H1 (cell line): ENCODE measurements at regions not wholly inside any gene's neighbourhood (a gene's known extent, or its start where the extent isn't known, plus 50 kb on each side); places are given as distances from the start of the nearest gene placed in this dataset.

Experiments used
- CTCF ChIA-PET: fragments of 300-600 bp; sonication (Branson Sonifier 250); formaldehyde crosslinking; loops from one replicate; lab custom pipeline; 2021; ENCODE audit not compliant: partially characterized antibody; lab: Charles Lee
- POLR2A ChIA-PET: fragments of 300-600 bp; sonication (Branson Sonifier 250); formaldehyde crosslinking; loops from one replicate; lab custom pipeline; 2021; ENCODE audit warnings: inconsistent platforms; ENCODE audit not compliant: partially characterized antibody; lab: Charles Lee
- DNase-seq, 2 experiments: peaks; one replicate each; pipeline versions ENCODE4 v3.0.0 to v3.0.0-alpha.2; 2010 to 2022; ENCODE audit warnings: low spot score in 2 of 2, low read depth in 1 of 2, mixed read lengths in 1 of 2
- FAIRE-seq: peaks from 2 replicates; lab custom pipeline; 2011; peaks lifted over from hg19 to GRCh38; lab: Jason Lieb, UNC
- H2AFZ ChIP-seq: 2 replicates; pipeline ENCODE4 v1.8.1; 2012; ENCODE audit warnings: low read length, inconsistent platforms
- H2AK5ac ChIP-seq: 2 replicates; pipeline ENCODE4 v1.6.1; 2013; ENCODE audit warnings: low read depth, low read length
- H2BK120ac ChIP-seq: replicated peaks from 2 replicates; pipeline ENCODE3; 2013; ENCODE audit warnings: low read depth, low read length, inconsistent platforms
- H2BK12ac ChIP-seq: 2 replicates; pipeline ENCODE4 v1.6.1; 2013; ENCODE audit warnings: low read depth, low read length
- H2BK15ac ChIP-seq: 2 replicates; pipeline ENCODE4 v1.6.1; 2013; ENCODE audit warnings: low read length
- H2BK20ac ChIP-seq: 2 replicates; pipeline ENCODE4 v1.6.1; 2013; ENCODE audit warnings: low read length
- H2BK5ac ChIP-seq: 2 replicates; pipeline ENCODE4 v1.6.1; 2013; ENCODE audit warnings: low read depth, low read length
- H3K14ac ChIP-seq: 2 replicates; pipeline ENCODE4 v1.6.1; 2013; ENCODE audit warnings: inconsistent platforms; ENCODE audit not compliant: insufficient read length
- H3K18ac ChIP-seq: 2 replicates; pipeline ENCODE4 v1.6.1; 2013; ENCODE audit warnings: low read length; ENCODE audit errors: extremely low read depth
- H3K23ac ChIP-seq: 2 replicates; pipeline ENCODE4 v1.6.1; 2013; ENCODE audit warnings: inconsistent platforms; ENCODE audit not compliant: insufficient read length
- H3K23me2 ChIP-seq: 2 replicates; pipeline ENCODE4 v1.6.1; 2013; ENCODE audit warnings: low read depth, low read length
- H3K27ac ChIP-seq: 2 replicates; pipeline ENCODE4 v1.6.1; 2011; ENCODE audit warnings: low read depth, low read length, inconsistent platforms
- H3K27me3 ChIP-seq, 4 experiments: replicated peaks in 1 of 4; 1 replicate in 1 of 4; 2 replicates in 3 of 4; pipeline versions ENCODE4 v1.6.1 to v1.8.1; 2011 to 2013; ENCODE audit warnings: low read length in 3 of 4, mild to moderate bottlenecking in 3 of 4, inconsistent platforms in 2 of 4, mixed read lengths in 2 of 4, moderate library complexity in 1 of 4; ENCODE audit not compliant: control insufficient read depth in 3 of 4, insufficient read depth in 3 of 4; ENCODE audit errors: extremely low read depth in 1 of 4
- H3K36me3 ChIP-seq, 4 experiments: 2 replicates each; pipeline versions ENCODE4 v1.6.1 to v1.8.1; 2011 to 2013; ENCODE audit warnings: mild to moderate bottlenecking in 4 of 4, low read length in 3 of 4, moderate library complexity in 2 of 4, control low read depth in 1 of 4, inconsistent platforms in 1 of 4; ENCODE audit not compliant: insufficient read depth in 4 of 4, control insufficient read depth in 2 of 4
- H3K4ac ChIP-seq: replicated peaks from 2 replicates; pipeline ENCODE3; 2013; ENCODE audit warnings: low read length, low read depth, mixed read lengths, inconsistent platforms; ENCODE audit not compliant: insufficient read length
- H3K4me1 ChIP-seq, 4 experiments: replicated peaks in 1 of 4; 1 replicate in 1 of 4; 2 replicates in 3 of 4; pipeline versions ENCODE4 v1.6.1 to v1.8.1; 2011 to 2013; ENCODE audit warnings: low read length in 3 of 4, inconsistent platforms in 2 of 4, mixed read lengths in 1 of 4; ENCODE audit not compliant: insufficient read depth in 4 of 4, control insufficient read depth in 3 of 4
- H3K4me2 ChIP-seq, 2 experiments: 2 replicates each; pipeline versions ENCODE4 v1.6.1 to v1.8.1; 2011 to 2013; ENCODE audit warnings: low read depth in 2 of 2, low read length in 2 of 2, control low read depth in 1 of 2, inconsistent platforms in 1 of 2, mild to moderate bottlenecking in 1 of 2; ENCODE audit not compliant: insufficient read depth in 1 of 2
- H3K4me3 ChIP-seq, 4 experiments: fragments of 200-600, 300-600 bp in 1 of 4; sonication (generic), shearing (Covaris generic), sonication (Bioruptor Twin) in 1 of 4; 2 replicates each; pipeline versions ENCODE4 v1.5.1 to v1.8.1; 2011 to 2016; ENCODE audit warnings: low read length in 4 of 4, low read depth in 3 of 4, control low read depth in 2 of 4, inconsistent platforms in 2 of 4, mild to moderate bottlenecking in 2 of 4, mixed read lengths in 1 of 4, moderate library complexity in 1 of 4; ENCODE audit not compliant: insufficient read depth in 2 of 4; ENCODE audit errors: extremely low read depth in 1 of 4
- H3K56ac ChIP-seq: replicated peaks from 2 replicates; pipeline ENCODE3; 2013; ENCODE audit warnings: low read depth, mild to moderate bottlenecking, mixed read lengths, low read length, inconsistent platforms; ENCODE audit not compliant: insufficient read length
- H3K79me1 ChIP-seq: 2 replicates; pipeline ENCODE4 v1.6.1; 2013; ENCODE audit warnings: low read depth, low read length, control low read depth
- H3K79me2 ChIP-seq, 2 experiments: 2 replicates each; pipeline versions ENCODE4 v1.6.1 to v1.8.1; 2012 to 2013; ENCODE audit warnings: low read length in 2 of 2, mild to moderate bottlenecking in 2 of 2, inconsistent platforms in 1 of 2; ENCODE audit not compliant: insufficient read depth in 2 of 2, control insufficient read depth in 1 of 2
- H3K9ac ChIP-seq, 4 experiments: replicated peaks in 1 of 4; 1 replicate in 1 of 4; 2 replicates in 3 of 4; pipeline versions ENCODE4 v1.6.1 to v1.8.1; 2011 to 2013; ENCODE audit warnings: low read depth in 3 of 4, low read length in 3 of 4, control low read depth in 2 of 4, mild to moderate bottlenecking in 2 of 4, moderate library complexity in 2 of 4, inconsistent platforms in 1 of 4; ENCODE audit errors: extremely low read depth in 1 of 4
- H3K9me3 ChIP-seq, 2 experiments: 2 replicates each; pipeline versions ENCODE4 v1.6.1 to v1.8.1; 2012 to 2013; ENCODE audit warnings: mild to moderate bottlenecking in 2 of 2, moderate library complexity in 2 of 2, control low read depth in 1 of 2, inconsistent platforms in 1 of 2, low read depth in 1 of 2, low read length in 1 of 2, mixed read lengths in 1 of 2; ENCODE audit not compliant: insufficient read depth in 2 of 2
- H4K20me1 ChIP-seq, 2 experiments: replicated peaks in 1 of 2; 2 replicates each; pipeline versions ENCODE3 to v1.8.1; 2011 to 2013; ENCODE audit warnings: inconsistent platforms in 2 of 2, low read length in 2 of 2, mild to moderate bottlenecking in 1 of 2; ENCODE audit not compliant: insufficient read depth in 2 of 2, control insufficient read depth in 1 of 2
- H4K5ac ChIP-seq: 2 replicates; pipeline ENCODE4 v1.6.1; 2013; ENCODE audit warnings: low read length, low read depth, mixed read lengths, inconsistent platforms; ENCODE audit not compliant: insufficient read length
- H4K8ac ChIP-seq: 2 replicates; pipeline ENCODE4 v1.8.0; 2013; ENCODE audit warnings: mild to moderate bottlenecking, moderate library complexity, low read length, inconsistent platforms; ENCODE audit not compliant: insufficient read depth; ENCODE audit errors: extremely low read depth
- H4K91ac ChIP-seq: replicated peaks from 2 replicates; pipeline ENCODE3; 2013; ENCODE audit warnings: low read length, mixed read lengths, inconsistent platforms; ENCODE audit not compliant: insufficient read length
- CBX5 ChIP-seq: fragments of 300-800, 300-1000 bp; sonication (generic); IDR thresholded peaks from 2 replicates; pipeline ENCODE4 v1.7.1; 2016; ENCODE audit warnings: antibody characterized with exemption, low read length, low read depth
- GABPA ChIP-seq: IDR thresholded peaks from 2 replicates; pipeline ENCODE4 v1.6.1; 2011; ENCODE audit warnings: mild to moderate bottlenecking, low read length, moderate library complexity, borderline replicate concordance; ENCODE audit not compliant: insufficient read depth
- HDAC6 ChIP-seq: IDR thresholded peaks from one replicate; pipeline ENCODE4 v1.7.1; 2012; ENCODE audit warnings: low read depth, mild to moderate bottlenecking, inconsistent platforms, low read length, moderate library complexity
- NANOG ChIP-seq: IDR thresholded peaks from 2 replicates; pipeline ENCODE4 v1.6.1; 2011; ENCODE audit warnings: low read length, low read depth, mild to moderate bottlenecking, inconsistent platforms; ENCODE audit not compliant: insufficient read depth, poor library complexity, severe bottlenecking
- RAD21 ChIP-seq, 2 experiments: IDR thresholded peaks in 1 of 2; conservative IDR thresholded peaks in 1 of 2; 2 replicates each; pipeline ENCODE4 v1.6.1; 2011; ENCODE audit warnings: low read depth in 2 of 2, low read length in 2 of 2, improper control_type of control experiment in 1 of 2, inconsistent platforms in 1 of 2, mild to moderate bottlenecking in 1 of 2, moderate library complexity in 1 of 2
- RBBP5 ChIP-seq: IDR thresholded peaks from 2 replicates; pipeline ENCODE4 v1.7.1; 2012; ENCODE audit warnings: low read depth, mild to moderate bottlenecking, inconsistent platforms, low read length, moderate library complexity, borderline replicate concordance
- RFX5 ChIP-seq: IDR thresholded peaks from 2 replicates; pipeline ENCODE4 v1.6.1; 2011; ENCODE audit warnings: low read depth, low read length, improper control_type of control experiment, borderline replicate concordance
- RNF2 ChIP-seq: fragments of 200-900, 300-1000 bp; sonication (generic); IDR thresholded peaks from 2 replicates; pipeline ENCODE4 v1.7.1; 2016; ENCODE audit warnings: borderline replicate concordance, low read depth, mild to moderate bottlenecking, antibody characterized with exemption, low read length; ENCODE audit not compliant: poor library complexity, severe bottlenecking; ENCODE audit errors: missing control alignments
- RXRA ChIP-seq: IDR thresholded peaks from 2 replicates; pipeline ENCODE4 v1.6.1; 2011; ENCODE audit warnings: low read depth, mild to moderate bottlenecking, low read length, moderate library complexity; ENCODE audit not compliant: insufficient read depth
- SP1 ChIP-seq: IDR thresholded peaks from 2 replicates; pipeline ENCODE4 v1.6.1; 2011; ENCODE audit warnings: low read depth, low read length
- YY1 ChIP-seq: IDR thresholded peaks from 2 replicates; pipeline ENCODE4 v1.6.1; 2011; ENCODE audit warnings: low read depth, mild to moderate bottlenecking, low read length
- WGBS, 2 experiments: shearing (Covaris generic) in 1 of 2; methylation state at CpG; one replicate each; pipeline versions ENCODE4 v1.1.6 to v1.1.7; 2013 to 2015; ENCODE audit warnings: low lambda C conversion rate in 2 of 2, mixed read lengths in 2 of 2, inconsistent platforms in 1 of 2, low coverage in 1 of 2, missing lambda C conversion rate in 1 of 2; ENCODE audit not compliant: insufficient replicate concordance in 2 of 2, insufficient coverage in 1 of 2, insufficient read length in 1 of 2; ENCODE audit errors: extremely low coverage in 1 of 2, missing lambda C conversion rate in 1 of 2; 5-methylcytosine and 5-hydroxymethylcytosine counted together

DNA sequence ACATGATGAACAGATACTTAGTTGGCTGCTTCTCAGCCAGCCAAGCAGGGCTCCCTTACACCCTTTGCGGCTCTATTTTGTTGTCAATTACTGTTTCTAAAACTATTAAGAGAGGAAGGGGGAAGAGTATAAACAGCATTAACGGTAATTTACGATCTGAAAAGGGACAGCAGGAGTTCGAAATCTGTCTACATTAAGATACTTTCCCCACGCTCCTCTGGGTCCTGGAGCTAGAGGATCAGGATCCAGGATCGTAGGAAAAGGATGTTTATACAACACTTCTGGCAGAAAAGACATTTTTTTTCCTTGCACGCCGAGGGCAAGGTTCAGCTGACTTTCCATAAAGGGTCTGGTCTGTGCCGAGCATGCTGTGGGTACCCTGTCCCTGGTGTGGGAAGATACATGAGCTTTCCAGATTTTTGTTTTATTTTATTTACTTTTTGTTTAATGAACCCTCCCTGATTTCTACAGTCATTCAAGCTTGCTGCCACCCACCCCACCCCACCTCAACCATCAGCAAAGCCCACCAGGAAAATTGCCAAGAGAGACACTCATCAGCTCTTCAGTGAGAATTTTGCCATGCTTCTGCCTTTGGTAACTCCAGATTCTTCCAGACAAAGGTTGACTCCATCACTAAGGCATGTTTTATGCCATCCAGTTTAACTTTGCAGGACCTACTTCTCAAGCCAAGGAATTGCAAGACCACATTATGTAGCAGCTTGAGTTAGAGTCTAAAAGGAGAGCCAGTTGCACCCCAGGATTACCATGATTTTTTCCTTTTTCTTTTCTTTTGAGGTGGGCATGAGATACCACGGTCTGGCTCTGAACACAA lies 188.1 kb downstream of the QDPR start:
- WGBS, 2 experiments: 71% methylated on average over 10 of the region's 10 CpGs; no CpG with 5 or more reads in 1 of the 2 experiments
- TF ChIP-seq RAD21 (IDR thresholded peaks at IDR 0.05 in 1 of 2, conservative IDR thresholded peaks at IDR 0.05 in 1 of 2; ENCODE audit: low read depth in 2 of 2, low read length in 2 of 2) (no peak), GABPA (no peak), YY1 (no peak), NANOG (no peak), RXRA (no peak), RBBP5 (no peak), RFX5 (no peak), HDAC6 (no peak), RNF2 (no peak), SP1 (no peak), CBX5 (no peak)

More for the DNA sequence above, 188.1 kb downstream of the QDPR start:
- no peak overlapping the region for H3K4me2 ChIP-seq
- no peaks in the 10 kb centered on the region for H3K79me2 ChIP-seq
- no peaks in the 10 kb centered on the region for H3K79me1 ChIP-seq
- H4K5ac ChIP-seq: no peak overlapping the region
- H3K14ac ChIP-seq: no peak overlapping the region
- no peaks in the 10 kb centered on the region for H3K9me3 ChIP-seq
- H4K91ac ChIP-seq: peak overlapping the region; percentile 32
- POLR2A ChIA-PET: interaction anchor here (0.6 kb wide), 1 partner anchor 460 kb away, joined by 3 read pairs; no protein-coding TSS in a partner anchor
- H3K27ac ChIP-seq: no peak overlapping the region
- no peak overlapping the region for H4K8ac ChIP-seq
- H3K23me2 ChIP-seq: no peaks in the 10 kb centered on the region
- H3K27me3 ChIP-seq: 0 out of 7 replicates have a peak, but pooled peaks cover 0 to 3% (median 0%) of the 10 kb centered on the region in 4 experiments
- peaks cover 0 to 7% (median 3%) of the 10 kb centered on the region in 4 experiments; a peak in 1 of 7 replicates for H3K4me1 ChIP-seq
- H3K9ac ChIP-seq: no peak overlapping the region
- H3K23ac ChIP-seq: no peak overlapping the region
- peak overlapping the region; percentile 28; the same call in 1 of the 2 replicates for H3K18ac ChIP-seq
- no peak overlapping the region for H2BK15ac ChIP-seq
- CTCF ChIA-PET: interaction anchor here (0.7 to 3.7 kb wide), 62 partner anchors 8 to 1033 kb away, joined by 3 to 27 read pairs (median 4); partner anchors contain the start of gene LDB2
- H4K20me1 ChIP-seq: no peaks in the 10 kb centered on the region
- 0 out of 2 replicates have a peak overlapping the region, but pooled peaks have one; percentile 40 for H2BK5ac ChIP-seq
- H2BK12ac ChIP-seq: peak overlapping the region; percentile 51; the same call in 1 of the 2 replicates
- no peak overlapping the region for H3K56ac ChIP-seq
- no peak overlapping the region for H2AK5ac ChIP-seq
- H3K4ac ChIP-seq: no peak overlapping the region
- 0 out of 2 replicates have a peak overlapping the region, but pooled peaks have one; percentile 24 for H2AFZ ChIP-seq
- H3K4me3 ChIP-seq: no peak overlapping the region
- DNase-seq: no peak
- H3K36me3 ChIP-seq: no peaks in the 10 kb centered on the region
- peak overlapping the region; percentile 19 for H2BK120ac ChIP-seq
- peak overlapping the region; percentile 83 for H2BK20ac ChIP-seq
- FAIRE-seq: no peak
